ENCODE measurements at regions not wholly inside any gene's neighbourhood (a gene's known extent, or its start where the extent isn't known, plus 50 kb on each side); places are given as distances from the start of the nearest gene placed in this dataset.

DNA sequence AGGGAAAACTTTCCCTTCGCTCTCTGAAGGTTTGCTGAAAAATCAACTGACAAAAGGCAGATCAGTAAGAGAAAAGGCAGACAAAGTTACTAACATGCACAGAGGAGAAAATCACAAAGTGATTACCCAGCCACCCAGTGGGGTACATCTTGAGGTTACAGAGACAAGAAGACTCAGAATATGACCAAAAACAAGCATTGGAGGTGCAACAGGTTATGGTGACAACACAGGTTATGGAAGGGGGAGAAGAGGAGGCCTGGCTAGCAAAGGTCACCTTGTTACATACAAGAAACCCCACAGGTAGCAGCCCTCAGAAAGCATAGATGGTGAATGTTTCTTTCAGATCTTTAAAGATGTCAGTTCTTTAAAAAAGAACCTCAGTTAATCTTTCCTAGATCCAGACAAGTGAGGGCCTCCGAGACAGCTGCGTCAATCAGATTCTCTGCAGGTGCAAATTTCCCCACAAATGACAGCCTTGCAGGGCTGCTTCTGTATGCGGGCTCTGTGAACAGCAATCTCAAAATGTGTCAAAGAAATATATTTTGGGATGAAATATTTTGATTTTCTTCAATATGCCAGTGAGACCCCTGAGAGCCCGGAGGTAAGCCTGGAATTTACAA is 207.6 kb upstream of the RAB4A start:
- Histone ChIP-seq H3K9me3 (no peaks in the 10 kb centered on the region), H3K27ac (no peak overlapping the region), H3K36me3 (no peaks in the 10 kb centered on the region), H3K4me3 (no peak overlapping the region), H3K4me1 (peaks cover 0 to 47% (median 30%) of the 10 kb centered on the region in 4 donors), H3K27me3 (no peaks in the 10 kb centered on the region)
- TF ChIP-seq, protein P1, sequence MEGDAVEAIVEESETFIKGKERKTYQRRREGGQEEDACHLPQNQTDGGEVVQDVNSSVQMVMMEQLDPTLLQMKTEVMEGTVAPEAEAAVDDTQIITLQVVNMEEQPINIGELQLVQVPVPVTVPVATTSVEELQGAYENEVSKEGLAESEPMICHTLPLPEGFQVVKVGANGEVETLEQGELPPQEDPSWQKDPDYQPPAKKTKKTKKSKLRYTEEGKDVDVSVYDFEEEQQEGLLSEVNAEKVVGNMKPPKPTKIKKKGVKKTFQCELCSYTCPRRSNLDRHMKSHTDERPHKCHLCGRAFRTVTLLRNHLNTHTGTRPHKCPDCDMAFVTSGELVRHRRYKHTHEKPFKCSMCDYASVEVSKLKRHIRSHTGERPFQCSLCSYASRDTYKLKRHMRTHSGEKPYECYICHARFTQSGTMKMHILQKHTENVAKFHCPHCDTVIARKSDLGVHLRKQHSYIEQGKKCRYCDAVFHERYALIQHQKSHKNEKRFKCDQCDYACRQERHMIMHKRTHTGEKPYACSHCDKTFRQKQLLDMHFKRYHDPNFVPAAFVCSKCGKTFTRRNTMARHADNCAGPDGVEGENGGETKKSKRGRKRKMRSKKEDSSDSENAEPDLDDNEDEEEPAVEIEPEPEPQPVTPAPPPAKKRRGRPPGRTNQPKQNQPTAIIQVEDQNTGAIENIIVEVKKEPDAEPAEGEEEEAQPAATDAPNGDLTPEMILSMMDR (IDR thresholded peaks at IDR 0.05): no peak
- intact Hi-C loops (cut with DNase I; ENCODE audit: low total_unique reads): no loop called here
- no peak for DNase-seq

DNA sequence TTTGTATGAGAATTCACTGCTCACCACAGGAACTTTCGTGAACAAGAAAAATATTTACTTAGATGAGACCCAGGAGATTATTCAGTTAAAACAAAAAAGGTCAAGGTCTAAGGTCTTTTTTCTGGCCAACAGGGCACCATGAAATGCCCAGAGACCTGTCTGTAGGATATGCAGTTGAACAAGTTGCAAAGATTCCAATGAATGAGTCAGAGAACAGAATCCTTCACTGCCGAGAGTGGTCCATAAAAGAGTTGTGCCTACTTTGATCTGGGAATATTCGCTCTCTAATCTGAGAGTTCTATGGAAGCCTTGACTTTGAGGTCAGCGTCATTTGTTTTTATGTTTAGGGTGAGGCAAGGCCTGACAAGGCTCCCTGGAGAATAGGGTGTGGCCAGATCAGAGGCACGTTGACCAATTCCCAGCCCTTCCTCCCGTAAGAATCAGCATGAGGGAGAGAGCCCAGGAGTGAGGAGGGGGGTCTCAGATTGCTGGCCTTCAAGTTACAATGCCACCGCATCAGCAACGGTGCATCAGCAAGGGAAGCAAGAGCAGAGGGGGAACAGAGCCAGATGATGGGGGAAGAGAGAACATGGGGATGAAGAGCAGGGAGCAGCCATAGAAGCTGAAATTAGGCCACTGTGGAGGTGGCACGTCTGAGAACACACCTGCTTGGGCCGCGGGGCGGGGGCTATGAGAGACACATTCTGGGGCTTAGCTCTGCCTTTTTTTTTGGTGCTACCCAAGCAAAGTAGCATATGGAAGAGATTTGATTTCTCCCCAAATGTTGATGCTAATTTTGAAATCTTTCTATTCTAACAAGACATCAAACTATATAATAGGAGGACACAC is 206.4 kb upstream of the RAB4A start:
- H3K4me3 ChIP-seq: no peak overlapping the region
- H3K9me3 ChIP-seq: no peaks in the 10 kb centered on the region
- no peak for DNase-seq
- H3K27ac ChIP-seq: no peak overlapping the region
- no peaks in the 10 kb centered on the region for H3K27me3 ChIP-seq
- H3K4me1 ChIP-seq: peaks cover 0 to 42% (median 25%) of the 10 kb centered on the region in 4 donors
- intact Hi-C loops (cut with DNase I; ENCODE audit: low total_unique reads): no loop called here
- H3K36me3 ChIP-seq: no peaks in the 10 kb centered on the region
- TF ChIP-seq, protein P1 (IDR thresholded peaks at IDR 0.05): no peak

DNA sequence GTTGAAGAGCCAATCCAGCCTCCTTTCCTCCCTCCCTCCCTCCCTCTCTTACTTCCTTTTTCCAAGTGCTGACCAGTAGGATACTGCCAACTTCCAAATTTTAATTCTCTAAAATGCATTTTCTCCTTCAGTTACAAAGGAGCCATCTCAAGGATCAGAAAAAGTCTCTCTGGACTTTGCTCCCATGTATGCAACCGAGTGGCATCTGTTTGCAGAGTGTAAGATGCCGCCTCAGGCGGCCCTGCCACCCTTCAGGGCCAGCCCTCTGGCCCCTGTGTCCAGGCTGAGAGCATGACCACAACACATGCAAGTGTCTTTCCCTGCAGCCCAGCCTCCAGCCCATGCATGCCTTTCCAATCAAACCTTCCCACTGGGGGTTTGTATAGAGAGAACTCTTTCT is 205.3 kb upstream of the RAB4A start:
- TF ChIP-seq, protein P1 (IDR thresholded peaks at IDR 0.05): no peak
- no peaks in the 10 kb centered on the region for H3K36me3 ChIP-seq
- no peaks in the 10 kb centered on the region for H3K9me3 ChIP-seq
- no peak for DNase-seq
- no peak overlapping the region for H3K4me3 ChIP-seq
- H3K4me1 ChIP-seq: peaks cover 0 to 45% (median 27%) of the 10 kb centered on the region in 4 donors
- no peak overlapping the region for H3K27ac ChIP-seq
- no peaks in the 10 kb centered on the region for H3K27me3 ChIP-seq
- intact Hi-C loops (cut with DNase I; ENCODE audit: low total_unique reads): no loop called here

DNA sequence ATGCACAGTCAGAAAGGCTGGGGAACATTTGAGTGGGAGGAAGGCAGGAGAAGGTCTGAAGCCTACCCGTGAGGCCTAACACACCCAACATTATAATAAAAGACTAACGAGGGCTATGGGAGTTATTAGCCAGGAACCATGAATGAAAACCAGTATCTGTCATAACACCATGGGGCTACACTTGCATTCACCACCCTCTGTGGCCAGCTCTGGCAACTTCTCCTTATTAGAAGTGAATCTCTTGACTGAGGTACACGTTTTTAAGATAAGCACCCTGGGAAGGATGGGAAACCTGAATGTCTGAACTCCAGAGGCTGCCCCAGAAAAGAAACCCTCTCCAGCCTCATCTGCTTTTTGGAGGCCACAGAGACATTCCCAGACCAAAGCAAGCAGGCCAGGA is 204.3 kb upstream of the RAB4A start:
- TF ChIP-seq, protein P1 (IDR thresholded peaks at IDR 0.05): no peak
- Histone ChIP-seq H3K9me3 (no peaks in the 10 kb centered on the region), H3K27me3 (no peaks in the 10 kb centered on the region), H3K4me3 (no peak overlapping the region), H3K4me1 (peaks cover 0 to 50% (median 34%) of the 10 kb centered on the region in 4 donors), H3K27ac (no peak overlapping the region), H3K36me3 (no peaks in the 10 kb centered on the region)
- no peak for DNase-seq
- intact Hi-C loops (cut with DNase I; ENCODE audit: low total_unique reads): no loop called here

DNA sequence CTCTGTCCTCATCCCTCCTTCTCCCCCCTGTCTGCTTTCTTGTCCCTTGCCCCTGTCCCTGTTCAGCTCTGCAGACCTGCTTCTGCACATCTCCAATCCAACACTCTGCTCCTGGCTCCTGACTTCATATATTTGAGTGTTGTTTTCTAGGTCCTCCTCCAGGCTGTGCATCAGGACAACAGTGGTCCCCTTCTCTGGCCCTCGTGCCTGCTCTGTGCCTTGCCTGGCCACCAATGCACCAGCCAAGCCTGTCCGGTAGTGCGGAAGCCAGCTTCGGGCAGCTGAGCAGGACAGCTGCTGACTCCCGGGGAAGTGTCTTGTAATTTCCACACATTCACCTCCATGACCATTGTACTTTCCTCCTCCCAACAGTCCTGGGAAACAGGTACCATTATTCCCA is 203.4 kb upstream of the RAB4A start:
- Histone ChIP-seq H3K9me3 (no peaks in the 10 kb centered on the region), H3K27me3 (no peaks in the 10 kb centered on the region), H3K4me1 (peaks cover 0 to 43% (median 30%) of the 10 kb centered on the region in 4 donors), H3K4me3 (no peak overlapping the region), H3K27ac (peak overlapping the region in 1 of 2 donors; percentile 7), H3K36me3 (no peaks in the 10 kb centered on the region)
- no peak for DNase-seq
- TF ChIP-seq, protein P1 (IDR thresholded peaks at IDR 0.05): no peak
- intact Hi-C loops (cut with DNase I; ENCODE audit: low total_unique reads): no loop called here

Data from tibial artery (tissue), 4 donors.